HG03097 (cell line): ENCODE measurements at regions not wholly inside any gene's neighbourhood (a gene's known extent, or its start where the extent isn't known, plus 50 kb on each side); places are given as distances from the start of the nearest gene placed in this dataset.

ENCODE experiments used
- ATAC-seq: cut with Tn5 transposase; IDR thresholded peaks from one replicate; pipeline ENCODE4 v1.9.1; 2021; ENCODE audit not compliant: unreplicated experiment, low FRiP score

- ATAC-seq, result no peak
Observed at GRCh38 chr2:66874411-66874810, 439.5 kb downstream of the MEIS1 start.

GRCh38 chr2:66875941-66876462 is 441.1 kb downstream of the MEIS1 start:
- no peak for ATAC-seq

GRCh38 chr2:66885775-66886383 is 451.0 kb downstream of the MEIS1 start:
- ATAC-seq, result no peak

GRCh38 chr2:66888246-66888645 is 453.3 kb downstream of the MEIS1 start:
- no peak for ATAC-seq

- no peak for ATAC-seq
Observed at GRCh38 chr2:66888791-66889631, 454.1 kb downstream of the MEIS1 start.

- no peak for ATAC-seq
Observed at GRCh38 chr2:66889632-66889882, 454.6 kb downstream of the MEIS1 start.

GRCh38 chr2:66890166-66890742 is 455.3 kb downstream of the MEIS1 start:
- ATAC-seq, result no peak

GRCh38 chr2:66895206-66895605 is 460.3 kb downstream of the MEIS1 start:
- no peak for ATAC-seq

- no peak for ATAC-seq
Observed at GRCh38 chr2:66896131-66896530, 461.2 kb downstream of the MEIS1 start.

GRCh38 chr2:66897181-66897580 is 462.3 kb downstream of the MEIS1 start:
- no peak for ATAC-seq

GRCh38 chr2:66897691-66898150 is 462.8 kb downstream of the MEIS1 start:
- ATAC-seq, result no peak

- ATAC-seq, result no peak
Observed at GRCh38 chr2:66899109-66899508, 464.2 kb downstream of the MEIS1 start.

- no peak for ATAC-seq
Observed at GRCh38 chr2:66899648-66900047, 464.7 kb downstream of the MEIS1 start.

GRCh38 chr2:66901344-66901743 is 466.4 kb downstream of the MEIS1 start:
- no peak for ATAC-seq

- ATAC-seq, result no peak
Observed at GRCh38 chr2:66903183-66903582, 468.3 kb downstream of the MEIS1 start.

- no peak for ATAC-seq
Observed at GRCh38 chr2:66903745-66904465, 469.0 kb downstream of the MEIS1 start.

GRCh38 chr2:66915237-66915636 is 480.3 kb downstream of the MEIS1 start:
- no peak for ATAC-seq

GRCh38 chr2:66919286-66919685 is 477.8 kb upstream of the ETAA1 start:
- no peak for ATAC-seq

GRCh38 chr2:66920415-66920814 is 476.7 kb upstream of the ETAA1 start:
- ATAC-seq, result no peak

GRCh38 chr2:66925128-66925527 is 472.0 kb upstream of the ETAA1 start:
- no peak for ATAC-seq

GRCh38 chr2:66926594-66927112 is 470.5 kb upstream of the ETAA1 start:
- ATAC-seq, result no peak
